Fibroblast of villous mesenchyme (primary cell): ENCODE measurements at regions not wholly inside any gene's neighbourhood (a gene's known extent, or its start where the extent isn't known, plus 50 kb on each side); places are given as distances from the start of the nearest gene placed in this dataset.

Source experiments
- DNase-seq: peaks from one replicate; pipeline ENCODE4 v3.0.0-alpha.2; 2010; ENCODE audit warnings: low read depth
- H3K4me3 ChIP-seq: 2 replicates; pipeline ENCODE4 v1.5.1; 2011; ENCODE audit warnings: low read depth, mild to moderate bottlenecking, low read length
- CTCF ChIP-seq: IDR thresholded peaks from 2 replicates; pipeline ENCODE4 v1.5.1; 2012; ENCODE audit warnings: low read depth, mild to moderate bottlenecking, low read length; ENCODE audit not compliant: insufficient read depth

GRCh38 chr11:82239498-82239897, 494.2 kb downstream of the FAM181B start:
- H3K4me3 ChIP-seq = no peak overlapping the region
- TF ChIP-seq CTCF = no peak
- no peak for DNase-seq

- DNase-seq = no peak
- TF ChIP-seq CTCF = no peak
- H3K4me3 ChIP-seq = no peak overlapping the region
These were observed 499.4 kb downstream of the FAM181B start for GRCh38 chr11:82234256-82234655.

- H3K4me3 ChIP-seq = no peak overlapping the region
- no peak for DNase-seq
- TF ChIP-seq CTCF = no peak
These were observed 500.5 kb downstream of the FAM181B start for GRCh38 chr11:82233201-82233600.

- no peak for TF ChIP-seq CTCF
- H3K4me3 ChIP-seq = no peak overlapping the region
- peak; percentile 2 for DNase-seq
These were observed 504.3 kb downstream of the FAM181B start for GRCh38 chr11:82229341-82229740.

- no peak for DNase-seq
- TF ChIP-seq CTCF = no peak
- H3K4me3 ChIP-seq = no peak overlapping the region
These were observed 507.7 kb downstream of the FAM181B start for GRCh38 chr11:82225930-82226329.

GRCh38 chr11:82225502-82225901, 508.2 kb downstream of the FAM181B start:
- no peak for DNase-seq
- H3K4me3 ChIP-seq = no peak overlapping the region
- TF ChIP-seq CTCF = no peak

- H3K4me3 ChIP-seq = no peak overlapping the region
- no peak for TF ChIP-seq CTCF
- no peak for DNase-seq
These were observed 516.6 kb downstream of the FAM181B start for GRCh38 chr11:82216927-82217570.
